HepG2 (cell line): ENCODE measurements at regions not wholly inside any gene's neighbourhood (a gene's known extent, or its start where the extent isn't known, plus 50 kb on each side); places are given as distances from the start of the nearest gene placed in this dataset.
"Not testable (repeated sequence)": the region's sequence is repeated elsewhere in the genome, so short reads cannot be mapped to it uniquely, and the experiment has no call there.

Experiments
- ATAC-seq: fragments of 200-7000 bp; cut with Tn5 transposase; 3 replicates; pipeline ENCODE4 v1.9.1; 2020; ENCODE audit warnings: mild to moderate bottlenecking, moderate library complexity
- BruUV-seq: library from RNA; stranded (reverse); fragments of 400-500 nt; replicated peaks from 2 replicates; lab custom pipeline; 2021; lab: Mats Ljungman, UMichigan
- CTCF ChIA-PET: fragments of 300-600 bp; formaldehyde crosslinking; extraction: SDS; loops from one replicate; lab custom pipeline; 2021; ENCODE audit warnings: low total read pairs, inconsistent platforms, low intra/inter-chr PET ratio; lab: Yijun Ruan, JAX
- POLR2A ChIA-PET: fragments of 350-600 bp; sonication (Branson Sonifier 250); formaldehyde crosslinking; loops from one replicate; lab custom pipeline; 2020; ENCODE audit warnings: antibody characterized with exemption, inconsistent platforms; lab: Yijun Ruan, JAX
- DNase-seq: peaks from one replicate; pipeline ENCODE4 v3.0.0-alpha.2; 2015; ENCODE audit warnings: low spot score
- FAIRE-seq: peaks from 3 replicates; lab custom pipeline; 2011; peaks lifted over from hg19 to GRCh38; lab: Jason Lieb, UNC
- H2AFZ ChIP-seq: one replicate; pipeline ENCODE4 v1.6.1; 2011; ENCODE audit warnings: low read length, inconsistent platforms
- H3K27ac ChIP-seq: fragments of 300-600 bp; 3 replicates; pipeline ENCODE4 v1.8.0; 2011; ENCODE audit warnings: mixed run types, mild to moderate bottlenecking, mixed read lengths, low read length, inconsistent platforms; ENCODE audit not compliant: insufficient read depth; ENCODE audit errors: extremely low read length
- H3K27me3 ChIP-seq, 2 experiments: fragments of 200-600 bp in 1 of 2; 2 replicates in 1 of 2; 3 replicates in 1 of 2; pipeline versions ENCODE4 v1.6.0 to v1.8.0; 2011; ENCODE audit warnings: low read length in 2 of 2, mild to moderate bottlenecking in 2 of 2, moderate library complexity in 2 of 2, inconsistent platforms in 1 of 2; ENCODE audit not compliant: insufficient read depth in 2 of 2, control insufficient read depth in 1 of 2
- H3K36me3 ChIP-seq, 2 experiments: fragments of 200-600 bp in 1 of 2; replicated peaks in 1 of 2; 2 replicates in 1 of 2; 3 replicates in 1 of 2; pipeline versions ENCODE4 v1.5.1 to v1.8.0; 2011; ENCODE audit warnings: low read length in 2 of 2, inconsistent platforms in 1 of 2; ENCODE audit not compliant: insufficient read depth in 2 of 2, control insufficient read depth in 1 of 2
- H3K4me1 ChIP-seq: 2 replicates; pipeline ENCODE4 v1.5.1; 2012; ENCODE audit warnings: low read length, inconsistent platforms; ENCODE audit not compliant: insufficient read depth
- H3K4me2 ChIP-seq: 2 replicates; pipeline ENCODE4 v1.6.0; 2011; ENCODE audit warnings: low read depth, low read length, inconsistent platforms
- H3K4me3 ChIP-seq, 3 experiments: fragments of 200-600 bp in 1 of 3; sonication (generic), shearing (Covaris generic) in 1 of 3; replicated peaks in 1 of 3; 2 replicates each; pipeline ENCODE4 v1.5.1; 2011 to 2016; ENCODE audit warnings: low read length in 3 of 3, inconsistent platforms in 2 of 3, low read depth in 2 of 3, mild to moderate bottlenecking in 2 of 3, control low read depth in 1 of 3, mixed read lengths in 1 of 3; ENCODE audit not compliant: insufficient read depth in 1 of 3
- H3K79me2 ChIP-seq: one replicate; pipeline ENCODE4 v1.6.1; 2011; ENCODE audit warnings: low read length, inconsistent platforms; ENCODE audit not compliant: insufficient read depth
- H3K9ac ChIP-seq: 2 replicates; pipeline ENCODE4 v1.6.0; 2011; ENCODE audit warnings: mild to moderate bottlenecking, low read depth, low read length, inconsistent platforms; ENCODE audit not compliant: insufficient read depth
- H3K9me3 ChIP-seq: 2 replicates; pipeline ENCODE4 v1.5.1; 2012; ENCODE audit warnings: mild to moderate bottlenecking, low read length
- H4K20me1 ChIP-seq: 2 replicates; pipeline ENCODE4 v1.6.0; 2011; ENCODE audit warnings: inconsistent platforms, mild to moderate bottlenecking, low read length, moderate library complexity; ENCODE audit not compliant: insufficient read depth
- MIER3 ChIP-seq: IDR thresholded peaks from 2 replicates; pipeline ENCODE4 v1.6.1; 2016; ENCODE audit warnings: missing compliant biosample characterization, borderline replicate concordance
- ZBTB10 ChIP-seq: sonication (generic); formaldehyde crosslinking; IDR thresholded peaks from 2 replicates; pipeline ENCODE4 v1.4.0; 2020; ENCODE audit warnings: missing genetic modification reagents, borderline replicate concordance
- ZBTB40 ChIP-seq, 2 experiments: fragments of 450-650 bp in 1 of 2; sonication (generic) in 1 of 2; formaldehyde crosslinking in 1 of 2; IDR thresholded peaks; 2 replicates each; pipeline versions ENCODE4 v1.6.1 to v1.8.0; 2016 to 2022; ENCODE audit warnings: antibody characterized with exemption in 1 of 2, mild to moderate bottlenecking in 1 of 2, missing genetic modification reagents in 1 of 2
- ZNF256 ChIP-seq: sonication (generic); formaldehyde crosslinking; conservative IDR thresholded peaks from 2 replicates; pipeline ENCODE4 v1.4.0; 2020; ENCODE audit warnings: missing genetic modification reagents
- ZNF619 ChIP-seq: sonication (generic); formaldehyde crosslinking; IDR thresholded peaks from 2 replicates; pipeline ENCODE4 v1.4.0; 2020; ENCODE audit warnings: mild to moderate bottlenecking, missing genetic modification reagents
- ZSCAN22 ChIP-seq: sonication (generic); formaldehyde crosslinking; IDR thresholded peaks from 2 replicates; pipeline ENCODE4 v1.4.0; 2020; ENCODE audit warnings: mild to moderate bottlenecking, missing genetic modification reagents
- WGBS: methylation state at CpG from one replicate; pipeline ENCODE4 v1.1.6; 2017; ENCODE audit warnings: low lambda C conversion rate; 5-methylcytosine and 5-hydroxymethylcytosine counted together
- in situ Hi-C: cut with HindIII; loops from 2 replicates; pipeline ENCODE4 v1.10.0; 2017; ENCODE audit warnings: low pct_unique_long_range_greater_than_20kb; ENCODE audit not compliant: extremely low pct_ligation_motif_present
- intact Hi-C: fragments of 100-400 bp; cut with micrococcal nuclease; formaldehyde crosslinking; loops from one replicate; pipeline ENCODE4 v1.10.0; 2022; ENCODE audit not compliant: unreplicated experiment

GRCh38 chr4:79197275-79198009, 128.4 kb downstream of the NAA11 start:
- ChIA-PET CTCF (no interaction called here), POLR2A (no interaction called here)
- Histone ChIP-seq H3K9me3 (no peaks in the 10 kb centered on the region), H3K4me3 (no peak overlapping the region), H2AFZ (no peak overlapping the region), H3K4me2 (no peak overlapping the region), H3K36me3 (no peaks in the 10 kb centered on the region), H3K79me2 (no peaks in the 10 kb centered on the region), H3K4me1 (no peaks in the 10 kb centered on the region), H3K9ac (no peak overlapping the region), H3K27me3 (no peaks in the 10 kb centered on the region), H4K20me1 (no peaks in the 10 kb centered on the region), H3K27ac (no peak overlapping the region)
- FAIRE-seq (no peak), DNase-seq (no peak), ATAC-seq (no peak)
- BruUV-seq = no TSS peak
- 20% methylated on average over 3 of the region's 3 CpGs for WGBS
- intact Hi-C loops = no loop called here
- in situ Hi-C loops = no loop called here
- no peak for TF ChIP-seq MIER3
- TF ChIP-seq ZNF256 (CRISPR knock-in tag) = no peak
- TF ChIP-seq ZNF619 (CRISPR knock-in tag) = no peak
- no peak for TF ChIP-seq ZSCAN22 (CRISPR knock-in tag)
- TF ChIP-seq ZBTB40 (IDR thresholded peaks at IDR 0.05) = no peak
- no peak for TF ChIP-seq ZBTB40 (CRISPR knock-in tag; IDR thresholded peaks at IDR 0.05)
- no peak for TF ChIP-seq ZBTB10 (CRISPR knock-in tag)

- H3K27me3 ChIP-seq, FAIRE-seq, H3K4me3 ChIP-seq, intact Hi-C loops, H3K27ac ChIP-seq, H3K4me2 ChIP-seq, in situ Hi-C loops, DNase-seq, H3K36me3 ChIP-seq, H3K79me2 ChIP-seq, H4K20me1 ChIP-seq, ATAC-seq, H3K9ac ChIP-seq, POLR2A ChIA-PET, H2AFZ ChIP-seq, H3K9me3 ChIP-seq, BruUV-seq, CTCF ChIA-PET, H3K4me1 ChIP-seq: not testable (repeated sequence)
- WGBS = 0% methylated on average over 1 of the region's 1 CpG
These were observed 134.6 kb downstream of the NAA11 start for GRCh38 chr4:79191292-79191691.
